ENCODE measurements at regions not wholly inside any gene's neighbourhood (a gene's known extent, or its start where the extent isn't known, plus 50 kb on each side); places are given as distances from the start of the nearest gene placed in this dataset.
A peak's percentile ranks its signal among the peaks of the same experiment; 100 is the strongest.

DNA sequence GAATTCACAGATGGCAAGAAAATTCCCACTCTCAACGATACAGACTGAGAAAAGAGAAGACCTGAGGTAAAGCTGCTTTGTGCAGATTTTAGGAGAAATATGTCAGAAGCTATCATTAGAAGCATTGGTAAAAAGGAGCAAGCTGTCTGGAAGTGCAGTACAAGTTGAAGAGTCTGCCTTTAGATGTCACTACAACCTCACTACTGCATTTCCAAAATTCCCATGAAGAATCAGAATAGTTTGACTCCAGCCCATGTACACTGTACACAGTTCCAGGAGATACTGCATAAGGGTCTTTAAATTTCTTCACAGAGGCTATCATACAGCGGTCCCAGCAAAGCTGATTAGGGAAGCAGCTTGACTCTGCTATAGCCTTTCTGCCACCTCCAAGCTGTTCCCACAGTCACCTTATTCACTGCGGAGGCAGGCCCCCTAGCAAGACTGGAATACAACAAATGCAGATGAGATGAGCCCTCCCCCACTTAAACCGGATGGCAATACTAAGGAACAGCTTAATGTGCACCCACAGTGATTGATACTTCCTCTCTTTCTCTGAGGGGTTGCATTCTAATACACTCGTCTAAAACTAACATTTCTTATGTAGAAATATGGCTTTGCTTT is 527.4 kb downstream of the TMEM182 start:
- H3K23ac ChIP-seq (ENCODE audit: insufficient read length, low read depth, low read length), result no peak overlapping the region
- no peaks in the 10 kb centered on the region for H3K79me1 ChIP-seq (ENCODE audit: insufficient read depth, low read depth, low read length, poor library complexity, severe bottlenecking)
- H3K18ac ChIP-seq (ENCODE audit: insufficient read length, low read depth, low read length), result no peak overlapping the region
- no peaks in the 10 kb centered on the region for H3K9me3 Mint-ChIP-seq
- H3K27ac Mint-ChIP-seq, result no peak overlapping the region; a peak in 1 of 7 replicates
- TF ChIP-seq CTCF (conservative IDR thresholded peaks at IDR 0.05), result peak; percentile 45; the same call in 2 of the 3 replicates
- no peak overlapping the region for H4K5ac ChIP-seq (ENCODE audit: insufficient read length, low read depth, low read length)
- H4K20me1 ChIP-seq (ENCODE audit: control insufficient read depth, insufficient read depth, insufficient read length), result no peaks in the 10 kb centered on the region
- H3K4ac ChIP-seq (ENCODE audit: low read depth, low read length), result no peak overlapping the region
- no peak overlapping the region for H3K9ac ChIP-seq (ENCODE audit: extremely low read depth, insufficient read length, low read length)
- H3K14ac ChIP-seq (ENCODE audit: insufficient read depth, low read length), result no peak overlapping the region
- H3K4me1 ChIP-seq (ENCODE audit: insufficient read depth, low read length), result peaks cover 13% of the 10 kb centered on the region
- H3K4me3 Mint-ChIP-seq, result no peak overlapping the region
- H2BK15ac ChIP-seq (ENCODE audit: low read depth, low read length), result no peak overlapping the region
- no peak overlapping the region for H2BK12ac ChIP-seq (ENCODE audit: insufficient read length, low read depth, low read length)
- no peaks in the 10 kb centered on the region for H3K23me2 ChIP-seq (ENCODE audit: insufficient read length, low read depth, low read length, poor library complexity, severe bottlenecking)
- no peak overlapping the region for H4K91ac ChIP-seq (ENCODE audit: insufficient read length, low read depth, low read length)
- H3K56ac ChIP-seq (ENCODE audit: insufficient read length, low read depth, low read length), result no peak overlapping the region
- peaks cover 33 to 38% of the 10 kb centered on the region in 2 experiments for H3K4me1 Mint-ChIP-seq
- no peak overlapping the region for H2BK5ac ChIP-seq (ENCODE audit: insufficient read length, low read length)
- H2AFZ ChIP-seq (ENCODE audit: low read length), result no peak overlapping the region
- H4K8ac ChIP-seq (replicated peaks; ENCODE audit: insufficient read length, low read depth, low read length), result no peak overlapping the region
- H2BK20ac ChIP-seq (ENCODE audit: low read depth, low read length, poor library complexity, severe bottlenecking), result no peak overlapping the region
- H2AK5ac ChIP-seq (ENCODE audit: insufficient read length, low read length), result no peak overlapping the region
- peaks cover 5% of the 10 kb centered on the region for H3K27me3 Mint-ChIP-seq (ENCODE audit: low read depth)
- no peak for DNase-seq
- H3K27ac ChIP-seq (ENCODE audit: insufficient read length, low read depth, low read length), result no peak overlapping the region
- WGBS (ENCODE audit: extremely low coverage, insufficient read length, low lambda C conversion rate), result no CpG with 5 or more reads among the region's 5 CpGs
- no peaks in the 10 kb centered on the region for H3K27me3 ChIP-seq (ENCODE audit: insufficient read depth, low read length)
- H2BK120ac ChIP-seq (ENCODE audit: low read depth, low read length, poor library complexity, severe bottlenecking), result no peak overlapping the region
- H3K9me3 ChIP-seq (ENCODE audit: control insufficient read depth, low read depth, low read length), result no peaks in the 10 kb centered on the region
- no peaks in the 10 kb centered on the region for H3K36me3 Mint-ChIP-seq (ENCODE audit: insufficient read depth in 1 of 3, low read depth in 3 of 3)
- no peak overlapping the region for H3K4me2 ChIP-seq (ENCODE audit: insufficient read depth, insufficient read length, low read length)
- no peaks in the 10 kb centered on the region for H3K79me2 ChIP-seq (ENCODE audit: insufficient read depth, low read length)
- H3T11ph ChIP-seq (ENCODE audit: low read length), result no peak overlapping the region
